ENCODE measurements at regions not wholly inside any gene's neighbourhood (a gene's known extent, or its start where the extent isn't known, plus 50 kb on each side); places are given as distances from the start of the nearest gene placed in this dataset.
"Not testable (repeated sequence)": the region's sequence is repeated elsewhere in the genome, so short reads cannot be mapped to it uniquely, and the experiment has no call there.

DNA sequence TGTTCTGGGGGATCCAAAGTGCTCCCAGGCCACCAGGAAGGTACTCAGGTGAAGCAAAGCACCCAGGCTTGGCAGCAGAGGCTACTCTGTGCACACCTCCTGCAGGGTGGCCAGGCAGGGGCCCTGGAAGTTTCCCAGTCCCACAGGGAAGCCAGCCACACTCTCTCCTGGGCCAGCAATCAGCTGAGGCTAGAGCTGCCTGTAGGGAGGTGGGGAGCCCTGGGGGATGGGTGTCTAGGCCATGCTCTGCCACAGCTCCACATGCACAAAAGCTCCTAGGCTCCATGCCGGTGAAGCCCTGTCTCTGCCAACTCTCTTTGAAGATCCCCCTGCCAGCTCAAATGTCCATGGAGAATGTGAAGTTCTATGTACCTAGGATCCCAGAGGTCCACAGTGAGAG lies 231.4 kb downstream of the SPATA31A6 start:
- H3K36me3 ChIP-seq (ENCODE audit: control insufficient read depth in 4 of 4, insufficient read depth in 4 of 4, low read length in 3 of 4); H3K4me1 ChIP-seq (ENCODE audit: control extremely low read depth in 1 of 4, control insufficient read depth in 4 of 4, insufficient read depth in 4 of 4, low read length in 3 of 4); POLR2A ChIA-PET; H3K27ac ChIP-seq (ENCODE audit: insufficient read depth in 1 of 2, low read depth in 1 of 2, low read length in 2 of 2, poor library complexity in 1 of 2, severe bottlenecking in 2 of 2); H3K9me3 ChIP-seq (ENCODE audit: control extremely low read depth in 1 of 5, control insufficient read depth in 4 of 5, insufficient read depth in 2 of 5, low read depth in 1 of 5, low read length in 4 of 5); H3K4me3 ChIP-seq (ENCODE audit: control insufficient read depth in 1 of 7, extremely low read depth in 1 of 7, insufficient read depth in 4 of 7, low read depth in 2 of 7, low read length in 6 of 7); H3K27me3 ChIP-seq (replicated peaks in 2 of 5; ENCODE audit: control insufficient read depth in 4 of 5, insufficient read depth in 5 of 5, low read length in 4 of 5); DNase-seq; CTCF ChIA-PET: not testable (repeated sequence)
- no CpG with 5 or more reads among the region's 1 CpG for WGBS (ENCODE audit: insufficient coverage)

DNA sequence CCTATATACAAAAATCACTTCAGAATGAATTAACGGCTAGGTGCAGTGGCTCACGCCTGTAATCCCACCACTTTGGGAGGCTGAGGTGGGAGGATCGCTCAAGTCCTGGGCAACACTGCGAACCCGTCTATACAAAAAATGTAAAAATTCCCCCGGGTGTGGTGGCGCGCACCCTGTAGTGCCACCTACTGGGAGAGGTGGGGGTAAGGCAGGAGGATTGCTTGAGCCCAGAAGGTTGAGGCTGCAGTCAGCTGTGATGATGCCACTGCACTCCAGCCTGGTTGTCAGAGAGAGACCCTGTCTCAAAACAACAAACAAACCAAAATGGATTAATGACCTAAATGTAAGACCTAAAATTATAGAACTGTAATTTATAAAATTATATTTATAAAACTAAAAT lies 236.2 kb downstream of the SPATA31A6 start:
- H3K27ac ChIP-seq (ENCODE audit: insufficient read depth in 1 of 2, low read depth in 1 of 2, low read length in 2 of 2, poor library complexity in 1 of 2, severe bottlenecking in 2 of 2); H3K9me3 ChIP-seq (ENCODE audit: control extremely low read depth in 1 of 5, control insufficient read depth in 4 of 5, insufficient read depth in 2 of 5, low read depth in 1 of 5, low read length in 4 of 5); H3K27me3 ChIP-seq (replicated peaks in 2 of 5; ENCODE audit: control insufficient read depth in 4 of 5, insufficient read depth in 5 of 5, low read length in 4 of 5); H3K36me3 ChIP-seq (ENCODE audit: control insufficient read depth in 4 of 4, insufficient read depth in 4 of 4, low read length in 3 of 4); H3K4me1 ChIP-seq (ENCODE audit: control extremely low read depth in 1 of 4, control insufficient read depth in 4 of 4, insufficient read depth in 4 of 4, low read length in 3 of 4); POLR2A ChIA-PET; H3K4me3 ChIP-seq (ENCODE audit: control insufficient read depth in 1 of 7, extremely low read depth in 1 of 7, insufficient read depth in 4 of 7, low read depth in 2 of 7, low read length in 6 of 7); DNase-seq; CTCF ChIA-PET: not testable (repeated sequence)
- no CpG with 5 or more reads among the region's 8 CpGs for WGBS (ENCODE audit: insufficient coverage)

DNA sequence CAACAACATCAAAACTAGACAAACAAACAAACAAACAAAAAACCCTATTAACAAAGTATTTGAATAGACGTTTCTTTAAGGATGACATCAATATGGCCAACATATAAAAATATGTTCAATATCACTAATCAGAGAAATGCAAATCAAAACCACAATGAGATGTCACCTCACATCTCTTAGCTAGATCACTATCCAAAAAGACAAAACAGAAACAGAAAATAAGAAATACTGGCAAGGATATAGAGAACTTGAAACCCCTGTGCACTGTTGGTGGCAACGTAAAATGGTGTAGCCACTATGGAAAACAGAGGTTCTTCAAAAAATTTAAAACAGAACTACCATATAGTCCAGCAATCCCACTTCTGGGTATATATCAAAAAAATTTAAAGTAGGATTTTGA lies 236.9 kb downstream of the SPATA31A6 start:
- DNase-seq; H3K4me3 ChIP-seq (ENCODE audit: control insufficient read depth in 1 of 7, extremely low read depth in 1 of 7, insufficient read depth in 4 of 7, low read depth in 2 of 7, low read length in 6 of 7); H3K4me1 ChIP-seq (ENCODE audit: control extremely low read depth in 1 of 4, control insufficient read depth in 4 of 4, insufficient read depth in 4 of 4, low read length in 3 of 4); H3K27me3 ChIP-seq (replicated peaks in 2 of 5; ENCODE audit: control insufficient read depth in 4 of 5, insufficient read depth in 5 of 5, low read length in 4 of 5); CTCF ChIA-PET; POLR2A ChIA-PET; H3K36me3 ChIP-seq (ENCODE audit: control insufficient read depth in 4 of 4, insufficient read depth in 4 of 4, low read length in 3 of 4); H3K9me3 ChIP-seq (ENCODE audit: control extremely low read depth in 1 of 5, control insufficient read depth in 4 of 5, insufficient read depth in 2 of 5, low read depth in 1 of 5, low read length in 4 of 5); H3K27ac ChIP-seq (ENCODE audit: insufficient read depth in 1 of 2, low read depth in 1 of 2, low read length in 2 of 2, poor library complexity in 1 of 2, severe bottlenecking in 2 of 2): not testable (repeated sequence)
- 100% methylated on average over 1 of the region's 2 CpGs for WGBS (ENCODE audit: insufficient coverage)

DNA sequence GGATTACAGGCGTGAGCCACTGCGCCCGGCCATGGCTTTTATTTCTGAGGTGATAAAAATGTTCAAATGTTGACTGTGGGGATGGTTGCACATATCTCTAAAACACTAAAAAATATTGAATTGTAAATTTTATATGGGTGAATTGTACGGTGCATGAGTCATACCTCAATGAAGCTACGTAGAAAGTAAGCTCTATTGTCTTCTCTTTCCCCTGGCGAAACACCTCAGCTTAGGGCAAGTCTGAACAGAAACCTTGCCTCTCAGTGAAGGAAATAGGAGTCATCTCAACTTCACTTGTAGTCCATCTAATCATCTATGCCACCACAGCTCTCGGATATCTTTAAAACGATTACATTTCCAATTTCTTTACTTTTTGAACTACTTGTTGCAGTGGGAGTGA lies 238.2 kb downstream of the SPATA31A6 start:
- WGBS (ENCODE audit: insufficient coverage) = 100% methylated on average over 3 of the region's 8 CpGs
- POLR2A ChIA-PET; CTCF ChIA-PET; H3K27ac ChIP-seq (ENCODE audit: insufficient read depth in 1 of 2, low read depth in 1 of 2, low read length in 2 of 2, poor library complexity in 1 of 2, severe bottlenecking in 2 of 2); H3K36me3 ChIP-seq (ENCODE audit: control insufficient read depth in 4 of 4, insufficient read depth in 4 of 4, low read length in 3 of 4); H3K4me1 ChIP-seq (ENCODE audit: control extremely low read depth in 1 of 4, control insufficient read depth in 4 of 4, insufficient read depth in 4 of 4, low read length in 3 of 4); H3K4me3 ChIP-seq (ENCODE audit: control insufficient read depth in 1 of 7, extremely low read depth in 1 of 7, insufficient read depth in 4 of 7, low read depth in 2 of 7, low read length in 6 of 7); DNase-seq; H3K9me3 ChIP-seq (ENCODE audit: control extremely low read depth in 1 of 5, control insufficient read depth in 4 of 5, insufficient read depth in 2 of 5, low read depth in 1 of 5, low read length in 4 of 5); H3K27me3 ChIP-seq (replicated peaks in 2 of 5; ENCODE audit: control insufficient read depth in 4 of 5, insufficient read depth in 5 of 5, low read length in 4 of 5): not testable (repeated sequence)

DNA sequence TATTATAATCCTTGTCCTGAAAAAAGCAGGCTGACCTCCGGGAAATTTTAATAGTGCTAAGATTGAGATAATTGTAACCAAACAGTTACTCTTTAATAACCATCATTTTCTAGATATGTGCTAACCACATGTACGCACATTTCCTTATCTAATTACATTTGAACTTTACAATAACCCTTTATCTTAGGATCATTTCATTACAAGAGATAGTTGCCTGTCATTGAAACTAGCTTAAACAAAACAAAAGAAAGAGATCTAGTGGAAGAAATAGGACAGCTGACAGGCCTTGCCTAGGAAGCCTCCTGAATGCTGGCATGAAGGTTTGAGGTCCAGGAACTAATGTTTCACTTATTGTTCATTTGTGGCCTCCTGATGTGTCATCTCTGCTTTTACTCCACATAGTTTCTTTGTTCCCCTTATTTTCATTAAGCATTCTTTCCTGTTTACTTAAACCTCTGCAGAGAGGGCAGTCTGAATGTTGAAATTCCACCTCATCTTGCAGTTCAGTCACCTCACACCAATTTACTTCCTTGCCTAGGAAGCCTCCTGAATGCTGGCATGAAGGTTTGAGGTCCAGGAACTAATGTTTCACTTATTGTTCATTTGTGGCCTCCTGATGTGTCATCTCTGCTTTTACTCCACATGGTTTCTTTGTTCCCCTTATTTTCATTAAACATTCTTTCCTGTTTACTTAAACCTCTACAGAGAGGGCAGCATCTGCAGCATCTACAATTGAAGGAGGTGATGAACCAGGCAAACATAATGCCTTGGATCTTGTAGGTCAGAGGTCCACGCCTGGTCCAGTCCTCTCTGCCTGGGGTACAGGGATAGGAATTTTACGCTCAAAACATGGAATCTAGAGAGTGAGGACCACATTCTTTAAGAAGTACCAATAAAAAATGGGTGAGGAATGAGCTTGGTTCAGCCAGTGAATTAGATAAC lies 247.5 kb downstream of the SPATA31A6 start:
- POLR2A ChIA-PET; H3K27me3 ChIP-seq (replicated peaks in 2 of 5; ENCODE audit: control insufficient read depth in 4 of 5, insufficient read depth in 5 of 5, low read length in 4 of 5); CTCF ChIA-PET; H3K36me3 ChIP-seq (ENCODE audit: control insufficient read depth in 4 of 4, insufficient read depth in 4 of 4, low read length in 3 of 4); H3K4me1 ChIP-seq (ENCODE audit: control extremely low read depth in 1 of 4, control insufficient read depth in 4 of 4, insufficient read depth in 4 of 4, low read length in 3 of 4); H3K4me3 ChIP-seq (ENCODE audit: control insufficient read depth in 1 of 7, extremely low read depth in 1 of 7, insufficient read depth in 4 of 7, low read depth in 2 of 7, low read length in 6 of 7); H3K9me3 ChIP-seq (ENCODE audit: control extremely low read depth in 1 of 5, control insufficient read depth in 4 of 5, insufficient read depth in 2 of 5, low read depth in 1 of 5, low read length in 4 of 5); H3K27ac ChIP-seq (ENCODE audit: insufficient read depth in 1 of 2, low read depth in 1 of 2, low read length in 2 of 2, poor library complexity in 1 of 2, severe bottlenecking in 2 of 2); DNase-seq: not testable (repeated sequence)
- no CpG with 5 or more reads among the region's 4 CpGs for WGBS (ENCODE audit: insufficient coverage)

DNA sequence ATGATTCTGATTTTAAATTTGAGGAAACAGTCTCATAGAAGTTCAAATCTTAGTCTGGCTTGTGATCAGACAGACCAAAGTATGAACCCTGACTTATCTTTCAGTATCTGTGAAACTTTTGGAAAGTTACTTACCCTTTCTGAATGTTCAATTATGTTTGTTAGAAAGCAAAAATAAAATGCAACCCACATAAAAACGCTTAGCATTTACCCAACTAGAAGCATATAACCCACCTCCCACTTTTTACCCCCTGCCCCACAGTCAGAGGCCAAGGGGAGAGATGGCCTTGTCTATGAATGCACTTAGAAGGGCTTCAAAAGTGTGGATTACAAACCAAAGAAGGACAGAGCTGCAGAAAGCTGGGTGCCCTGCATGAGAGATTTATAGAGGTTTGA lies 248.2 kb downstream of the SPATA31A6 start:
- H3K36me3 ChIP-seq (ENCODE audit: control insufficient read depth in 4 of 4, insufficient read depth in 4 of 4, low read length in 3 of 4); DNase-seq; CTCF ChIA-PET; H3K9me3 ChIP-seq (ENCODE audit: control extremely low read depth in 1 of 5, control insufficient read depth in 4 of 5, insufficient read depth in 2 of 5, low read depth in 1 of 5, low read length in 4 of 5); H3K4me1 ChIP-seq (ENCODE audit: control extremely low read depth in 1 of 4, control insufficient read depth in 4 of 4, insufficient read depth in 4 of 4, low read length in 3 of 4); H3K27ac ChIP-seq (ENCODE audit: insufficient read depth in 1 of 2, low read depth in 1 of 2, low read length in 2 of 2, poor library complexity in 1 of 2, severe bottlenecking in 2 of 2); H3K4me3 ChIP-seq (ENCODE audit: control insufficient read depth in 1 of 7, extremely low read depth in 1 of 7, insufficient read depth in 4 of 7, low read depth in 2 of 7, low read length in 6 of 7); POLR2A ChIA-PET; H3K27me3 ChIP-seq (replicated peaks in 2 of 5; ENCODE audit: control insufficient read depth in 4 of 5, insufficient read depth in 5 of 5, low read length in 4 of 5): not testable (repeated sequence)
- no CpG with 5 or more reads among the region's 1 CpG for WGBS (ENCODE audit: insufficient coverage)

DNA sequence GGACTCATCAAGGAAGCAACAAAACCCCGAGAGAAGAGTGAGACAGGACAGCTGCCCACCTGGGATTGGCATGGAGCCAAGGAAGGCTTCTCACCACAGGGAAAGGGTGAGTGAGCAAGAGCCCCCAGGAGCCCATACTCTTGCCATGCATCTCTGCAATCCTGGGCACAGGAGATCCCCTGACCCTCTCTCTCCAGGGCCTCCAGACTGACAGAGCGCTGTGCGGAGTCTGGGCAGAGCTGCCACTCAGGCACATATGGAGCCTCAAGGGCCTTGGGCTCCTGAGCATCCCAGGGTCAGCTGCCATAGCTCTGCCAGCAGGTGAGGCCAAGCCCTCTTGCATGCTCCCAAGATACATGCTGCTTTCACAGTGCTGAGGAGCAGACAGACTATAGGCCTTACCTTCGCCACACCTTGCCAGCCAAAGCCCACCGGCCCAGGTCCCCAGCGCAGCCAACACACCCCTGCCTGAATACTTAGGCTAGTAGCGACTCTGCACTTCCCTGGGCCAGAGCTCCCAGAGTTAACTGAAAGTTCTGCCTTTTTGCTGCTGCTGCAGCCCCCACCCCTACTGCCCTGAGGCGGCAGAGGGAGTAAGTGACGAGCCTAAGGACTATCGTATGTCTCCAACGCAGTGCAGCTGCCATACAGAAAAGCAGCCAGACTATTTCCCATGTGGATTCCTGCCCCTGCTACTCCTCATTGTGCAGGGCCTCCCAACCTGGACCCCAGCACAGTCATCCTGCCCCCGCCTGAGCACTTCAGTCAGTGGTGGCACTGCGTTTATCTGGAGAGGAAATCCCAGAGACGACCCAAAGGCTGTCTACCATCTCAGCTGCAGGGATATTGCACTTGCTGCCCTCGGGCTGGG lies 251.6 kb downstream of the SPATA31A6 start:
- CTCF ChIA-PET; DNase-seq; H3K36me3 ChIP-seq (ENCODE audit: control insufficient read depth in 4 of 4, insufficient read depth in 4 of 4, low read length in 3 of 4); H3K27me3 ChIP-seq (replicated peaks in 2 of 5; ENCODE audit: control insufficient read depth in 4 of 5, insufficient read depth in 5 of 5, low read length in 4 of 5); H3K4me3 ChIP-seq (ENCODE audit: control insufficient read depth in 1 of 7, extremely low read depth in 1 of 7, insufficient read depth in 4 of 7, low read depth in 2 of 7, low read length in 6 of 7); H3K9me3 ChIP-seq (ENCODE audit: control extremely low read depth in 1 of 5, control insufficient read depth in 4 of 5, insufficient read depth in 2 of 5, low read depth in 1 of 5, low read length in 4 of 5); H3K27ac ChIP-seq (ENCODE audit: insufficient read depth in 1 of 2, low read depth in 1 of 2, low read length in 2 of 2, poor library complexity in 1 of 2, severe bottlenecking in 2 of 2); POLR2A ChIA-PET; H3K4me1 ChIP-seq (ENCODE audit: control extremely low read depth in 1 of 4, control insufficient read depth in 4 of 4, insufficient read depth in 4 of 4, low read length in 3 of 4): not testable (repeated sequence)
- WGBS (ENCODE audit: insufficient coverage) = 81% methylated on average over 10 of the region's 15 CpGs

Data from common myeloid progenitor, CD34-positive (primary cell).